ENCODE measurements at regions not wholly inside any gene's neighbourhood (a gene's known extent, or its start where the extent isn't known, plus 50 kb on each side); places are given as distances from the start of the nearest gene placed in this dataset.
"Not testable (repeated sequence)": the region's sequence is repeated elsewhere in the genome, so short reads cannot be mapped to it uniquely, and the experiment has no call there.

DNA sequence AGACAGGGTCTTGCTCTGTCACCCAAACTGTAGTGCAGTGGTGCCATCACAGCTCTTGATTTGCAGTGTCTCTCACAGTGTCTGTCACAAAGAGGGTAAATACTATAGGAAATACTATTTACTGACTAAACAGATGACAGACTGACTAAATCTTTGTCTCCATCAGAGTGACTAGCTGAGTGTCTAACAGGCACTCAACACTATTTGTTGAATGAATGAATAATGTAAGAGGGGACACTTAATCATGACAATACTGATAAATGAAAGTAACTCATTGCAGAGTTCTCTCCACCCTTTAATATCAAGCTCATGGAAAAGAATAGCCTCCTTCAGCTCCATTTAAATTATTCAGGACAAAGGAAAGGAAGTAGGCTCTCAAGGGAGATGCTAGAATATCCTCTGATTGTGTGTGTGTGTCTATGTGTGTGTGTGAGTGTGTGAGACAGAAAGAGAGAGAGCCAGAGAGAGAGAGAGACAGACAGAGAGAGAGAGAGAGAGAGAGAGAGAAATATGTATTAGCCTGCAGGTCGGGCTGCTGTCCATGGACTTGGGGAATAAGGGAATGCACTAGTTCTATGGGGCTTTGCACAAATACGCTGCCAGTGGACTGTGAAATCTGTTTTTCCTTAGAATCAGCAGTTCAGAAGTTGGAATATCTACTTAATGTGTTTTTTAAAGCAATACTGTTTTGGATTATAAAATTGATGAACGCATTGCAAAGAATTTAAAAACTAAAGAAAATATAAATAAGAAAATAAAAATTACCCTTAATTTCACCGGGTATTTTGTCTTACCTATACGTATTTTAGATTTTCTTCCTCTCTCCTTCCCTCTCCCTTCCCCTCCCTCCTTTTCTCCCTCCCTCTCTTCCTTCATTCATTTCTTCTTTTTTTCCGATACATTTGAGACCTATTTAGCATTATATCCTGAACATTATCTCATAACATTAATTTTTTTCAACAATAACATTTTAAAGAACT lies 132.9 kb upstream of the LRIG1 start:
- no peak for DNase-seq

DNA sequence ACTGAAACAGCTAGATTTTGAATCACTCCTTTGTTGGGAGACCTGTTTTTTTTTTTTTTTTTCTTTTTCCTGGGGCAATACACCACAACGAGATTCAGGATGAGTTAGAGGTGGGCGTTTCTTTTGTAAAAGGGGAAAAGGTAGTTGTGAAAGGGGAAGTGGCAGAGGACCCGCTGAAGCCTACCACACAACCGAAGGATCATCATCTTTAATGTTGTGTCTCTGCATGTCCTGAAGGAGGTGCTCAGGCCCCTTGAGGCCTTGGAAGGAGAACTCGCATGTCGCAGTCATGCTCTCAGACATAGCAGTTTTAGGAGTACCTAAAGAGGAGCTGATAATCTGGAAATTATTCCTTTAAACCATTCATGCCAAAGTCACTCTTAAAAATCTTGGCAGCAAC lies 137.9 kb upstream of the LRIG1 start:
- DNase-seq: no peak

DNA sequence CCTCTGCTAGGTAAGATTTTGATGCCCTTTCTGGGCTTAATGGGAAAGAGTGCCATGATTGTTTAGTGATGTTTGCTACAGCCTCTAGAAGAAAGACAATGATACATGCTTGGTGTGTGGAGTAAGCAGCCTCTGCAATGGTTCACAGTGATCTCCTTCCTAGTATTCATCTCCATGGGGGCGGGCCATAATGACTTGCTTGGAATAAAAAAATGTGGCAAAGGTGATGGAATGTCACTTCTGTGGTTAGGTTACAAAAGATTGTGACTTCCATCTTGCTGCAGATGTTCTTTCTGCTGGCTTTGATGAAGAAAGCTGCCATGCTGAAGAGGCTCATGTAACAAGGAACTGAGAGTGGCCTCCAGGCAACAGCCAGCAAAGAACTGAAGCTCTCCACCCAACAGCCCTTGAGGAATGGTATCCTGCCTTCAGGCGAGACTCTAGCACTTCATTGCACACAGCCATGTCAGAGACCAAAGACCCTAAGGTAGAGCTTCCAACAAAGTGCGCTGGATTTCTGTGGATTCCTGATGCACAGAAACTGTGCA lies 139.1 kb upstream of the LRIG1 start:
- no peak for DNase-seq

GRCh38 chr3:66642019-66642418 lies 141.2 kb upstream of the LRIG1 start:
- DNase-seq: no peak

DNA sequence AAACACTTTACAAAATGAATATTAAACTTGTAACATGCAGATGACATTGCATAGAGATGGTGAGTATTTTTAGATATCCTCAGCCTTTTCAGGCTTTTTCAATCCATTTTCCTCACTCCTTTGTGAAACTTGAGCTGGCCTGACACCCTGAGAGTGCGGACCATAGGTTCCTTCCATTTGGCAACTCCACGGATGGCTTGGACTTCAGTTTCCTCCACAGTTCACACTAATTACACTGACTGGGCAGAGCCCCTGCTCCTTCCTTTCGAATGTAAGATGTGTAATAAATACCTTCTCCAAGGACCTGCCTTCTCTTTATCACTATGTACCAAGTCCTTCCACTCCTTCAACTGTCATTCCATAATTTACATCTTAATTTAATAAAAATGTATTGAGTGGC lies 141.7 kb upstream of the LRIG1 start:
- DNase-seq: no peak

DNA sequence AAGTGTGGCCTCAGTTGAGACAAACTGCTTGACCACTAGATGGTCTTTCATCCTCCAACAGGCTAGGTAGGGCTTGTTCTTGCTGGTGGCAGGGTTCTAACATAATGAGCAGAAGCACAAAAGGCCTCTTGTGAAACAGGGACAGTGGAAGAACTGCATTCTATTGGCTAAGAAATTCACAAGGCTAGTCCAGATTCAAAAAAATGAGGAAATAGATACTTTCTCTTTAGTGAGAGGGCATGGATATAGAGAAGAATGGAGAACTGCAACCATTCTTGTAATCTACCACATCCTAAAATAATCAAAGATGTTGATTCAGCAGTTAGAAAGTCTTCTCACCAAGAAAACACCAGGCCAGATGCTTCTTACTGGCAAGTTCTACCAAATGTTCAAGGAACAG lies 143.7 kb upstream of the LRIG1 start:
- DNase-seq: no peak

GRCh38 chr3:66648975-66649374 lies 148.2 kb upstream of the LRIG1 start:
- no peak for DNase-seq

- DNase-seq: not testable (repeated sequence)
Observed at GRCh38 chr3:66651520-66651919, 150.7 kb upstream of the LRIG1 start.

- DNase-seq: not testable (repeated sequence)
Observed at GRCh38 chr3:66652100-66652499, 151.3 kb upstream of the LRIG1 start.

DNA sequence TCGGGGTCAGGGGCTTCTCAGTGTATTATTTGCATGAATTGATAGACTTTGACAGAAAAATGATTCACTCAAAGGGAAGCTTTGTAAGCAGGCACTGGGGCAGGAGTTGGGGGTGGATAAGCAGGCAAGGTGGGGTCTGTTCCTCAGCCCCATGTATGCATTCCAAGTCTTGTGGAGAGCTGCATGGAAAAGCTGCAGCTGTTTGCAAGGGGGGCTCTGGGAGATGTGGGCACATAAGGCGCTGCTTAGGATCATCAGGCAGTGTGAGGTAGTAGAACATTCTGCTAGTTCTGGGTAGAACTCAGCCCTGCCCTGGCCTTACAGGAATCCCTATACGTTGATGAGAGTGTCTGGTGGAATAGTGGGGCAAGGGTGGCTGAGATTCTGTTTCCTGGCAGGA lies 154.2 kb upstream of the LRIG1 start:
- DNase-seq: no peak

DNA sequence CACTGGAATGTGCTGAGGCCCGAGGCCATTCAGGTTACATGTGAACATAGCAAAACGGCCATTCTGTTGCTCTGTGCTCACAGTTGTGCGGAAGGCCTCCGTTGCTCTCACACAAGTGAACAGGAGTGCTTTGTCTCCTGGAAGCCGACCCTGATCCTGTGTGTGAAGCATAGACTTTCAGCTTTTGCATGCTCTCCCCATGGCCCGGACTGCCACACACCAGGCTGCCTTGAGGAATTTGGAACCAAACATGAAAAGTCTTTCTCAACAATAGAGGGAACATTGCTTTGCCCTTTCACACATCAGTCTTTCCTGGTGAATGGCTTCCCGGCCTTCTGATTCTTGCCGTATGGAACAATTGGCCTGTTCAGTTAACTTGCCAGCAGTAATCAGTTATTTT lies 154.8 kb upstream of the LRIG1 start:
- DNase-seq: no peak

GRCh38 chr3:66656609-66657008 lies 155.8 kb upstream of the LRIG1 start:
- DNase-seq: no peak

- DNase-seq: no peak
Observed at GRCh38 chr3:66659056-66659455, 158.2 kb upstream of the LRIG1 start.

DNA sequence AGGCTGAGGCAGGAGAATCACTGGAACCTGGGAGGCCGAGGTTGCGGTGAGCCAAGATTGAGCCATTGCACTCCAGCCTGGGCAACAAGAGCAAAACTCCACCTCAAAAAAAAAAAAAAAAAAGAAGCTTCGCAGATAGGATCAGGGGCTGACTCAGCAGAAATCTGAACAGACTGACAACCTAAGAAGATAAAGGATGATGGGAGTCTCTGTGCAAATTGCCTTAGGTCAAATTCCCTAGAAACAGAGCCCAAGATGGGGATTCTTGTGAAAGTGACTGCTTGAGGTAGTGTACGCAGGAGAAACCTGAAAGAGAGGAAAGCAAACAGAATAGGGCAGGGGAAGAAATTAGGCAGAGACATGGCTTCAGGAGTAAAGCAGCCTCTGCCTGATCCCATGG lies 160.8 kb upstream of the LRIG1 start:
- DNase-seq: no peak

DNA sequence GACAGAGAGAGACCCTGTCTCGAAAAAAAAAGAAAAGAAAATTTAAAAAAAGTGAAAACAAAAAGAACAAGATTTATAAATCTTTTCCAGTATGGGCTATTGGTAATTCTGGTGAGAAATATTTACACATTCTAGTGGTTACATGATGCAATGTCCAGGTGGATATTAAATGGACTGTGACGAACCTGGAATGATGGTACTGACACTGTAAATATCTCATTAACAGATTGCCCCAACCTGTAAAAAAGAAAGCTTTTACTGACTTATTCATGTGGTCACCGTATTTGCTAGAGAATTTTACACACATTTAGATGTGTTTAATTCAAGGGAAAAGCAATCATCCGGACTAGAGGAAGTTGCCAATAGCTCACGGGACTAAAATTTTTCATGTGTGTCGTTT lies 162.1 kb upstream of the LRIG1 start:
- no peak for DNase-seq

- DNase-seq: no peak
Observed at GRCh38 chr3:66665021-66665695, 164.3 kb upstream of the LRIG1 start.

- DNase-seq: no peak
Observed at GRCh38 chr3:66666362-66666761, 165.5 kb upstream of the LRIG1 start.

DNA sequence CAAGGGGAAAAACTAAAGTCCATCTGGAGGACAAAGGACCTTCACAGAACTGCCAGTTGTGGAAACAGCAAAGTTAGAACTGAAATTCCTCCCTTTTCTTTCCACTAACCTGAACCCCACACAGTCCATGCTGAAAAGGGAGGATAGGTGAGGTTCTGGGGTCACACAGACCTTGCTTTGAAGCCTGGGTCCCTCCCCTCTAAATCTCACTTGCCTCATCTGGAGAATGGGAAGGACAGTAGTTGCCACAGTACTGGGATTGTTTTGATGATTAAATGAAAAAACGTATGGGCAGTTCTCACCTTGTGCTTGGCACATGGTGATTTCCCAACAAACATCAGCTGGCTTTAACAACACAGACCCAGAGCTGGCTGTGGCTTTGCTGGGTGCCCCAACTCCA lies 166.4 kb upstream of the LRIG1 start:
- no peak for DNase-seq

DNA sequence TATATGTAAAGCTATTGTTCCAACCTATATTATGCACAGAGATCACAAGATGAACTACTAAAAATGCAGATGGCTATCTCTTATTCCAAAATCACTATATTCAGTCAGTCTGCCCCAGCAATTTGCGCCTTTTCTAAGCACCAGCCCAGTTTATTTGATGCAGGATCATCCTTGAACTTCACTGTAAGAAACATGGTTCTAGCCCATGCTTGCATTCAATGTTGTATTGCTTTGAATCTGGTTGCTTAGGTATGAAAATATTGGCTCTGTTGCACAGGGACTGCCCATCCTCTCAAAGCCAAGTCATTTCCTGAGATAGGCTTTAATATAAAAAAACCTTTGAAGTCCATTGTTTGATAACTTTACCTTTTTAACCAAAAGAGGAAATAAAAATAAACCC lies 170.5 kb upstream of the LRIG1 start:
- no peak for DNase-seq

GRCh38 chr3:66672830-66673229 lies 172.0 kb upstream of the LRIG1 start:
- DNase-seq: no peak

DNA sequence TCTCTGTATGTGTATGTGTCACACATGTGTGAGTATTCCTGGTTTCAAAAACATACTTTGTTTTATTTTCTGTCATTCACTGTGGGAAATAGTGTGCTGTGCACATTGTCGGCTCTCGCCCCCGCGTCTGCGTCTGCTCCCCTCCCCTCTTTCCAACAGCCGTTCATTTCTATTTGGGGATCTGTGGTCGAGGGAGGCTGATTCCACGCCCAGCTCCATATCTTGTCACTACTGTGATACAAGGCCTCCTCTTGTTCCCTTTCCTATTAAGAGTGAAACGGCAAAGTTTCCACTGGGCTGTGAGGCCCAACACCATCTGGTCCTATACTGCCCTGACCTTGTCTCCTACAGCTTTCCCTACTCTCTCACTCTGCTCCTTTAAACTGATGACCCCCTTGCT lies 172.5 kb upstream of the LRIG1 start:
- no peak for DNase-seq

DNA sequence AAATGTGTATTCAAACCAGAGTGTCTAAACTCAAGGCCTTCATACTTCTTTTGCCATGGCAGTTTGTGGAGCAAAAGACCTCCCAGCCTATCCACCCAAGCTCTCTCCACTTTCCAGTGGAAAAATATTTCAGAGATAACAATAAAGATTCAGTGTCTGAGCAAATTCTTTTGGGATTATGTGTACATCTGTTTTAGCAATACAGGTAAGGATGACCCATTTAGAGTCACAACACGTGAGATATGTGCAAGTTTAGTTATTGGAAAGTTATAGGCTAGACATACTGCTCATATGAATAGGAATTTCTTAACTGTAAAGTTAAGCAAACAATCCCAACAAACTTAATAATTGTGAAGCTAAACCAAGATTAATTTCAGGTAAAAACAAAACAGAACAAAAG lies 174.5 kb upstream of the LRIG1 start:
- no peak for DNase-seq

DNA sequence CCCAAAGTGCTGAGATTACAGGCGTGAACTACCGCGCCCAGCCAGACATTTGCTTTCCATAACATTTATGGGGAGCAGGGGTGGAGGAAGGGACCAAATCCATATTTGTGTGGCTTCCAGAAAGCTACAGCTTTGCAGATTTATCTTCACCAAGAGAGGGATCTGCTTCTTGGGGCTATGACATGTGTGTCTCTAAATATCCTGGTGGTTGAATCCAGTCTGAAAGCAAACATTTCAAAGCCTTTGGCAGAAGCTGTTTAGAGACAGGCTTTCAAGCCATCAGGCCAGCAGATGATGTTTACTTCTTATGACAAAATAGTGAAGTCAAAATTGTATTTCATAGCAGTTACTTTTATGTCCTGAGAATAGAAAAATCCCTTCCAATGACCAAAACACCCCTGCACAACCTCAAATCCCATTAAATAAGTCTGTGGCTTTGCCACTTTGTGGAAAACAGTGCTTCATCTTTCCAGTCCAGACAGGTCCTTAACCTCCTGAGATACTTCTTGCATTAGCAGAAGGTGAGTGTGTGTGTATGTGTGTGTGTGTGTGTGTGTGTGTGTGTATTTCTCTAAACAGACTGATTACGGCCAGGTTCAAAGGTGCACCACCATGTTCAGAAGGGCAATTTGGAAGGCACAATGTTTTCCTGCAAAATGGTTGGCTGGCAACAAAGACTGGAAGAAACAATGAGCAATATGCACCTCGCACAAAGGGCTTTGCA lies 191.4 kb upstream of the LRIG1 start:
- DNase-seq: no peak
